ENCODE measurements at regions not wholly inside any gene's neighbourhood (a gene's known extent, or its start where the extent isn't known, plus 50 kb on each side); places are given as distances from the start of the nearest gene placed in this dataset.

DNA sequence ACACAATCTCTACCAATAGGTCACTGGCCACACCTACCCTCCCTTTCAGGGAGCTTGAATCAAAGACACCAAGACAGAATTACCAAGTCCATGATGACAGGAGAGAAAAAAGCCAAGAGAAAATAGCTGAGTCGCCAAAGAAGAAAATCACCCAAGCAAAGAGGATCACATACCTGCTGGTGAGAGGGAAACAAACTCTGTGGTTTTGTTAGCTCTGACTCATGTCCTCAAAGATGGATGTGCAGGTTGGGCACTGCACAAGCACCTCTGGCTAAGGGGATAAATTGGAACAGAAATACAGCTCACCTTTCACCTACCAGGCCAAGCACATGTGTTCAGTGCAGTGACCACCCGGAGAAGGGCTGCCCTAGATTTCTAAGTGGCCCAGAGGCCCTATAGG, 114.8 kb downstream of the TFAP2A start:
- Histone ChIP-seq H3K4me3 (ENCODE audit: low read depth in 1 of 3, low read length in 3 of 3) (no peak overlapping the region), H3K9ac (ENCODE audit: low read depth in 1 of 2, low read length in 2 of 2) (no peak overlapping the region), H3K27me3 (ENCODE audit: control insufficient read depth in 4 of 4, insufficient read depth in 4 of 4, low read length in 3 of 4) (peaks cover 0 to 2% (median 0%) of the 10 kb centered on the region in 4 donors), H3K4me1 (ENCODE audit: control insufficient read depth in 4 of 4, insufficient read depth in 4 of 4, low read length in 3 of 4) (no peaks in the 10 kb centered on the region), H3K36me3 (ENCODE audit: control insufficient read depth in 4 of 4, insufficient read depth in 3 of 4, low read depth in 1 of 4, low read length in 3 of 4) (no peaks in the 10 kb centered on the region), H3K9me3 (ENCODE audit: control insufficient read depth in 4 of 4, low read length in 3 of 4) (no peaks in the 10 kb centered on the region), H3K27ac (ENCODE audit: low read depth in 1 of 2, low read length in 2 of 2) (no peak overlapping the region)
- TF ChIP-seq RAD21 (IDR thresholded peaks at IDR 0.05), result no peak
- TF ChIP-seq HNF4G (IDR thresholded peaks at IDR 0.05), result no peak
- DNase-seq (ENCODE audit: low spot score), result no peak
- 87% methylated on average over 2 of the region's 2 CpGs for WGBS

GRCh38 chr6:10297832-10298231, 117.0 kb downstream of the TFAP2A start:
- 48% methylated on average over 4 of the region's 4 CpGs for WGBS
- Histone ChIP-seq H3K27ac (ENCODE audit: low read depth in 1 of 2, low read length in 2 of 2) (no peak overlapping the region), H3K4me3 (ENCODE audit: low read depth in 1 of 3, low read length in 3 of 3) (no peak overlapping the region), H3K36me3 (ENCODE audit: control insufficient read depth in 4 of 4, insufficient read depth in 3 of 4, low read depth in 1 of 4, low read length in 3 of 4) (no peaks in the 10 kb centered on the region), H3K9me3 (ENCODE audit: control insufficient read depth in 4 of 4, low read length in 3 of 4) (peaks cover 0 to 2% (median 0%) of the 10 kb centered on the region in 4 donors), H3K9ac (ENCODE audit: low read depth in 1 of 2, low read length in 2 of 2) (no peak overlapping the region), H3K27me3 (ENCODE audit: control insufficient read depth in 4 of 4, insufficient read depth in 4 of 4, low read length in 3 of 4) (peaks cover 0 to 2% (median 0%) of the 10 kb centered on the region in 4 donors), H3K4me1 (ENCODE audit: control insufficient read depth in 4 of 4, insufficient read depth in 4 of 4, low read length in 3 of 4) (no peaks in the 10 kb centered on the region)
- no peak for DNase-seq (ENCODE audit: low spot score)
- TF ChIP-seq, protein P1, sequence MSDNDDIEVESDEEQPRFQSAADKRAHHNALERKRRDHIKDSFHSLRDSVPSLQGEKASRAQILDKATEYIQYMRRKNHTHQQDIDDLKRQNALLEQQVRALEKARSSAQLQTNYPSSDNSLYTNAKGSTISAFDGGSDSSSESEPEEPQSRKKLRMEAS (IDR thresholded peaks at IDR 0.05), result no peak
- TF ChIP-seq RAD21 (IDR thresholded peaks at IDR 0.05), result no peak
- no peak for TF ChIP-seq NR2F2 (IDR thresholded peaks at IDR 0.05)
- TF ChIP-seq JUND (IDR thresholded peaks at IDR 0.05), result no peak
- no peak for TF ChIP-seq FOXA1 (IDR thresholded peaks at IDR 0.05)
- TF ChIP-seq TAF1 (conservative IDR thresholded peaks at IDR 0.05), result no peak
- TF ChIP-seq CTCF (IDR thresholded peaks at IDR 0.05; ENCODE audit: low read depth, low read length, missing input control), result no peak
- TF ChIP-seq SP1 (IDR thresholded peaks at IDR 0.05), result no peak
- TF ChIP-seq GABPA (IDR thresholded peaks at IDR 0.05 in 1 of 2, conservative IDR thresholded peaks at IDR 0.05 in 1 of 2), result no peak
- no peak for TF ChIP-seq ZBTB33 (IDR thresholded peaks at IDR 0.05)

DNA sequence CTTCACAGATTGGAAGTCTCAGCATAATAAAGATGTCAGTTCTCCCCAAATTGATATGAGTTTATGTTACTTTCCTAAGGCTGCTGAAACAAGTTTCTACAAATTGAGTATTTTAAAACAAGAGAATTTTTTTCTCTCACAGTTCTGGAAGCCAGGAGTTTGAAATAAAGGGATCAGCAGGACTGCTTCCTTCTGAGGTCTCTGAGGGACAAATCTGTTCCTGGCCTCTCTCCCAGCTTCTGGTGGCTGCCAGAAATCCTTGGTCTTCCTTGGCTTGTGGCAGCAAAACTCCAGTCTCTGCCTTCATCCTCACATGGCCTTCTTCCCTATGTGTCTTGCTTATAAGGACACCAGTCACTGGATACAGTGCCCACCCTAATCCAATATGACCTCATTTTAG, 136.1 kb downstream of the TFAP2A start:
- DNase-seq (ENCODE audit: low spot score), result no peak
- Histone ChIP-seq H3K36me3 (ENCODE audit: control insufficient read depth in 4 of 4, insufficient read depth in 3 of 4, low read depth in 1 of 4, low read length in 3 of 4) (no peaks in the 10 kb centered on the region), H3K9ac (ENCODE audit: low read depth in 1 of 2, low read length in 2 of 2) (no peak overlapping the region), H3K27me3 (ENCODE audit: control insufficient read depth in 4 of 4, insufficient read depth in 4 of 4, low read length in 3 of 4) (no peaks in the 10 kb centered on the region), H3K27ac (ENCODE audit: low read depth in 1 of 2, low read length in 2 of 2) (no peak overlapping the region), H3K9me3 (ENCODE audit: control insufficient read depth in 4 of 4, low read length in 3 of 4) (no peaks in the 10 kb centered on the region), H3K4me1 (ENCODE audit: control insufficient read depth in 4 of 4, insufficient read depth in 4 of 4, low read length in 3 of 4) (no peaks in the 10 kb centered on the region), H3K4me3 (ENCODE audit: low read depth in 1 of 3, low read length in 3 of 3) (no peak overlapping the region)
- TF ChIP-seq EGR1 (IDR thresholded peaks at IDR 0.05; ENCODE audit: low read depth in 2 of 2), result no peak
- no peak for TF ChIP-seq TAF1 (conservative IDR thresholded peaks at IDR 0.05)
- no peak for TF ChIP-seq REST (IDR thresholded peaks at IDR 0.05)
- TF ChIP-seq, protein P1 (IDR thresholded peaks at IDR 0.05), result no peak
- no peak for TF ChIP-seq JUND (IDR thresholded peaks at IDR 0.05)
- TF ChIP-seq RAD21 (IDR thresholded peaks at IDR 0.05), result no peak
- no peak for TF ChIP-seq GABPA (IDR thresholded peaks at IDR 0.05 in 1 of 2, conservative IDR thresholded peaks at IDR 0.05 in 1 of 2)
- no peak for TF ChIP-seq FOXA1 (IDR thresholded peaks at IDR 0.05)
- no peak for TF ChIP-seq RXRA (IDR thresholded peaks at IDR 0.05)
- TF ChIP-seq, protein P2, sequence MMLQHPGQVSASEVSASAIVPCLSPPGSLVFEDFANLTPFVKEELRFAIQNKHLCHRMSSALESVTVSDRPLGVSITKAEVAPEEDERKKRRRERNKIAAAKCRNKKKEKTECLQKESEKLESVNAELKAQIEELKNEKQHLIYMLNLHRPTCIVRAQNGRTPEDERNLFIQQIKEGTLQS (IDR thresholded peaks at IDR 0.05), result no peak
- TF ChIP-seq SP1 (IDR thresholded peaks at IDR 0.05), result no peak
- TF ChIP-seq YY1 (IDR thresholded peaks at IDR 0.05), result no peak
- TF ChIP-seq HNF4G (IDR thresholded peaks at IDR 0.05), result no peak
- TF ChIP-seq NR2F2 (IDR thresholded peaks at IDR 0.05), result no peak
- TF ChIP-seq CTCF (IDR thresholded peaks at IDR 0.05; ENCODE audit: low read depth, low read length, missing input control), result no peak
- TF ChIP-seq HNF4A (conservative IDR thresholded peaks at IDR 0.05), result no peak

Data from liver (tissue), 8 donors.